Stomach smooth muscle (tissue), 2 donors: ENCODE measurements at regions not wholly inside any gene's neighbourhood (a gene's known extent, or its start where the extent isn't known, plus 50 kb on each side); places are given as distances from the start of the nearest gene placed in this dataset.

Experiments
- H3K27ac ChIP-seq: one replicate; pipeline ENCODE4 v1.7.0; 2013; ENCODE audit warnings: mild to moderate bottlenecking, low read length, inconsistent platforms
- H3K27me3 ChIP-seq, 2 donors: one replicate each; pipeline ENCODE4 v1.7.0; 2013; ENCODE audit warnings: low read length in 2 of 2; ENCODE audit not compliant: insufficient read depth in 2 of 2, control insufficient read depth in 1 of 2
- H3K36me3 ChIP-seq, 2 donors: one replicate each; pipeline ENCODE4 v1.7.0; 2013; ENCODE audit warnings: low read length in 2 of 2; ENCODE audit not compliant: control insufficient read depth in 2 of 2, insufficient read depth in 2 of 2
- H3K4me1 ChIP-seq: one replicate; pipeline ENCODE4 v1.7.0; 2013; ENCODE audit warnings: low read length; ENCODE audit not compliant: control insufficient read depth, insufficient read depth
- H3K4me3 ChIP-seq, 2 donors: one replicate each; pipeline ENCODE4 v1.7.0; 2013; ENCODE audit warnings: low read length in 2 of 2
- H3K9ac ChIP-seq, 2 donors: one replicate each; pipeline ENCODE4 v1.7.0; 2013; ENCODE audit warnings: low read length in 2 of 2, mild to moderate bottlenecking in 1 of 2
- H3K9me3 ChIP-seq, 2 donors: one replicate each; pipeline ENCODE4 v1.7.0; 2013; ENCODE audit warnings: low read length in 2 of 2; ENCODE audit not compliant: control insufficient read depth in 2 of 2
- donor health status: healthy.
- donor health status: Pancreatic carcinoma.

- Histone ChIP-seq H3K4me1 (no peaks in the 10 kb centered on the region), H3K4me3 (no peak overlapping the region), H3K36me3 (no peaks in the 10 kb centered on the region), H3K9ac (no peak overlapping the region), H3K27ac (no peak overlapping the region), H3K9me3 (no peaks in the 10 kb centered on the region), H3K27me3 (no peaks in the 10 kb centered on the region)
Observed at GRCh38 chr3:25297667-25298585, 130.1 kb upstream of the RARB start.

DNA sequence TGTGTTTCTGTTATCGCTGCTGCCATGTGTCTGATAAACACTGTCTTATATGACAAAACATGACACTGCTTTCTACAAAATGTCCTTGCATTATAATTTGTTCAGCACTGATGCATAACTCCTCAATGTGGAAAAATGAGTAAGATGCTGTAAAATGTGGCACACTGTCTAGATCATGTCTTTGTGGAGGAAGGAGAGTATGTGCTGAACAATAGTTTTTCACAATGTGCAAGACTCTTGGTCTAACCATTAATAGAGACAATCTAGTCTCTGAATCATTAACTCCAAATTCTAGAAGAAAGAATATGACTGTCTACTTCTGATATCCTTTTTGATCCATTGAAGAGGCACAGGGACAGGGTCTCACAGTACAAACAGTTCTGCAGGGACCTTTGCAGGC is 127.9 kb upstream of the RARB start:
- Histone ChIP-seq H3K4me1 (no peaks in the 10 kb centered on the region), H3K27me3 (no peaks in the 10 kb centered on the region), H3K4me3 (no peak overlapping the region), H3K27ac (no peak overlapping the region), H3K9me3 (no peaks in the 10 kb centered on the region), H3K36me3 (no peaks in the 10 kb centered on the region), H3K9ac (no peak overlapping the region)

- no peaks in the 10 kb centered on the region for H3K9me3 ChIP-seq
- H3K36me3 ChIP-seq = no peaks in the 10 kb centered on the region
- H3K4me1 ChIP-seq = no peaks in the 10 kb centered on the region
- no peak overlapping the region for H3K9ac ChIP-seq
- H3K27ac ChIP-seq = no peak overlapping the region
- no peaks in the 10 kb centered on the region for H3K27me3 ChIP-seq
- no peak overlapping the region for H3K4me3 ChIP-seq
Observed at GRCh38 chr3:25304916-25305315, 123.1 kb upstream of the RARB start.

GRCh38 chr3:25306066-25306465 is 122.0 kb upstream of the RARB start:
- no peaks in the 10 kb centered on the region for H3K9me3 ChIP-seq
- no peaks in the 10 kb centered on the region for H3K27me3 ChIP-seq
- H3K4me3 ChIP-seq = no peak overlapping the region
- no peak overlapping the region for H3K27ac ChIP-seq
- H3K9ac ChIP-seq = no peak overlapping the region
- no peaks in the 10 kb centered on the region for H3K4me1 ChIP-seq
- H3K36me3 ChIP-seq = no peaks in the 10 kb centered on the region

- Histone ChIP-seq H3K9ac (no peak overlapping the region), H3K27ac (no peak overlapping the region), H3K36me3 (no peaks in the 10 kb centered on the region), H3K4me3 (no peak overlapping the region), H3K4me1 (no peaks in the 10 kb centered on the region), H3K9me3 (no peaks in the 10 kb centered on the region), H3K27me3 (no peaks in the 10 kb centered on the region)
Observed at GRCh38 chr3:25306705-25307104, 121.4 kb upstream of the RARB start.

- Histone ChIP-seq H3K36me3 (no peaks in the 10 kb centered on the region), H3K4me1 (no peaks in the 10 kb centered on the region), H3K27ac (no peak overlapping the region), H3K27me3 (no peaks in the 10 kb centered on the region), H3K9me3 (no peaks in the 10 kb centered on the region), H3K4me3 (no peak overlapping the region), H3K9ac (no peak overlapping the region)
Observed at GRCh38 chr3:25313286-25313685, 114.8 kb upstream of the RARB start.

DNA sequence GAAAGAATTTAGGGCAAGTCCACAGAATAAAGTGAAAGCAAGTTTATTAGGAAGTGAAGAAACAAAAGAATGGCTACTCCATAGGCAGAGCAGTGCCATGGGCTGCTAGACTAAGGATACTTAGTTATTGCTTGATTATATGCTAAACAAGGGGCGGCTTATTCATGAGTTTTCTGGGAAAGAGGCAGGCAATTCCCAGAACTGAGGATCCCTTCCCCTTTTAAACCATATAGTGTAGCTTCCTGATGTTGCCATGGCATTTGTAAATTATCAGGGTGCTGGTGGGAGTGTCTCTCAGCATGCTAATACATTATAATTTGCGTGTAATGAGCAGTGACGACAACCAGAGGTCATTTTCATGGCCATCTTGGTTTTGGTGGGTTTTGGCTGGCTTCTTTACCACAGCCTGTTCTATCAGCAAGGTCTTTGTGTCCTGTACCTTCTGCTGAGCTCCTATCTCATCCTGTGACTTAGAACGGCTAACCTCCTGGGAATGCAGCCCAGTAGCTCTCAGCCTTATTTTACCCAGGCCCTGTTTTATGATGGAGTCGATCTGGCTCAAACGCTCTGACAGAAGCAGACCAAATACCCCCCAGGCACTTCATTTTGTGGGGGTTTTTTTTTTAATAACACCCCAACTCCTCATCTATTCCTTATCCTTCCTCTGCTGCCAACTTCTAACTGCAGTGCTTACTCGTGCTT is 103.0 kb upstream of the RARB start:
- no peak overlapping the region for H3K4me3 ChIP-seq
- no peak overlapping the region for H3K27ac ChIP-seq

DNA sequence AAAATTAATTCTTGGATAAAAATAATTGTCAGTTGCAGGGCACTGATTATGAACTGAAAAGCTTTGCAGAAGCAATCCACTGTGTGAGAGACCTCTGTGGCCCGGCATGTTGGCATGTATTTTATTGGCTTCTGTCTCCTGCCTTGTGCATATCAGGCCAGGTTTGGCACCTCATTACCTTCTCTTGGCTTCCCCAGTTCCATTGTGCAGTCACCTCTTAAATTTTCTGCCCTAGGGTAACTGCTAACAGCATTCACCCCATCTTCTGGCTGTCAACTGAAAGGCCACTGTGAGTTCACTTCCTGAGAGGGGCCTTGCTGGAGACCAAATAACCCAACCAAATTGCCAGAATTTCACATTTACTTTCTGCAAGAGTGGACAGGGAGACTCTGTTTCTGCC is 92.7 kb upstream of the RARB start:
- Histone ChIP-seq H3K36me3 (no peaks in the 10 kb centered on the region), H3K27ac (no peak overlapping the region), H3K4me1 (no peaks in the 10 kb centered on the region), H3K9ac (no peak overlapping the region), H3K27me3 (no peaks in the 10 kb centered on the region), H3K4me3 (no peak overlapping the region), H3K9me3 (no peaks in the 10 kb centered on the region)

More for the DNA sequence above, 103.0 kb upstream of the RARB start:
- Histone ChIP-seq H3K27me3 (no peaks in the 10 kb centered on the region), H3K9me3 (no peaks in the 10 kb centered on the region), H3K9ac (no peak overlapping the region), H3K4me1 (no peaks in the 10 kb centered on the region), H3K36me3 (no peaks in the 10 kb centered on the region)

DNA sequence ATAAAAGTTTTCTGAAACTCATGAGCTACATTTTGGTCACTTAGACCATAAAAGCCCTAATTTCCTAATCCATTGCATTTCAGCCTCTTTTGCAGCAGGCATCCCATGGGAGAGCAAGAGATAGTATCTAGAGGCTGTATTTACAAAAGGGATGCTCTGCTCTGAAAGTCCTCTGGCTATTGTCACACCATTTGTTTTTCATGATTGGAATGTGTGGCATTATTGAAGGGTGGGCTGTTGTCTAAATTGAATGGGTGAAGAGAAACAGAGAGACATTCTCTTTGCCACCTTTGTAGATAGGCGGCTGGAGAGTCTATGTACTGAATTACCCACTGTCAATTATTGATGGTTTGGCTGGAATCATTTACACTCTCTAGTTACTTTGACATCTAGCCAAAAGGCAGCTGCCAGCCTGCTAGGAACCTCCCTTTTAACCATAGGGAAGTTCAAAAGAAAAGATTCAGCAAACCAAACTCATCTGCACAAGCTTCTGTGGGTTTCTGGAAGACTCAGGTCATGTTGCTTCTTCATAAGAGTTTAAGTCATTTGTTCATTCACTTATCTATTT is 89.8 kb upstream of the RARB start:
- Histone ChIP-seq H3K9me3 (no peaks in the 10 kb centered on the region), H3K4me1 (no peaks in the 10 kb centered on the region), H3K36me3 (no peaks in the 10 kb centered on the region), H3K9ac (no peak overlapping the region), H3K4me3 (no peak overlapping the region), H3K27me3 (no peaks in the 10 kb centered on the region), H3K27ac (no peak overlapping the region)

GRCh38 chr3:25339225-25339624 is 88.8 kb upstream of the RARB start:
- Histone ChIP-seq H3K27ac (no peak overlapping the region), H3K4me3 (no peak overlapping the region), H3K4me1 (no peaks in the 10 kb centered on the region), H3K27me3 (no peaks in the 10 kb centered on the region), H3K36me3 (no peaks in the 10 kb centered on the region), H3K9ac (no peak overlapping the region), H3K9me3 (no peaks in the 10 kb centered on the region)
